HepG2 (cell line): ENCODE measurements at regions not wholly inside any gene's neighbourhood (a gene's known extent, or its start where the extent isn't known, plus 50 kb on each side); places are given as distances from the start of the nearest gene placed in this dataset.

ENCODE experiments used
- CSRNP2 ChIP-seq: sonication (generic); formaldehyde crosslinking; conservative IDR thresholded peaks from 2 replicates; pipeline ENCODE4 v1.8.0; 2022; ENCODE audit warnings: low read depth, missing genetic modification reagents
- FOXP1 ChIP-seq, 2 experiments: fragments of 450-650 bp in 1 of 2; IDR thresholded peaks; 2 replicates each; pipeline ENCODE4 v1.6.1; 2017 to 2018; ENCODE audit warnings: antibody characterized with exemption in 1 of 2
- HNRNPK ChIP-seq: fragments of 200-400 bp; formaldehyde crosslinking; IDR thresholded peaks from 2 replicates; pipeline ENCODE4 v1.6.1; 2018; ENCODE audit warnings: low read length, low read depth, moderate library complexity, mild to moderate bottlenecking; ENCODE audit not compliant: poor library complexity, severe bottlenecking
- JUND ChIP-seq: sonication (generic); formaldehyde crosslinking; IDR thresholded peaks from 2 replicates; pipeline ENCODE4 v1.8.0; 2022; ENCODE audit warnings: mild to moderate bottlenecking, missing genetic modification reagents
- KLF12 ChIP-seq: sonication (generic); formaldehyde crosslinking; IDR thresholded peaks from 2 replicates; pipeline ENCODE4 v1.4.0; 2020; ENCODE audit warnings: missing genetic modification reagents, borderline replicate concordance
- MBD4 ChIP-seq: IDR thresholded peaks from 2 replicates; pipeline ENCODE4 v1.6.1; 2012; ENCODE audit warnings: low read length, inconsistent platforms, borderline replicate concordance
- NBN ChIP-seq: fragments of 450-650 bp; conservative IDR thresholded peaks from 2 replicates; pipeline ENCODE4 v1.6.1; 2017
- NFE2L2 ChIP-seq: fragments of 150-350 bp; IDR thresholded peaks from 2 replicates; pipeline ENCODE4 v1.6.1; 2014; ENCODE audit warnings: low read length
- PRDM10 ChIP-seq: sonication (generic); formaldehyde crosslinking; IDR thresholded peaks from 2 replicates; pipeline ENCODE4 v1.4.0; 2020; ENCODE audit warnings: low read depth, missing genetic modification reagents
- SAFB2 ChIP-seq: sonication (generic); formaldehyde crosslinking; IDR thresholded peaks from 2 replicates; pipeline ENCODE4 v1.5.1; 2020; ENCODE audit warnings: missing genetic modification reagents, low read depth, mild to moderate bottlenecking, borderline replicate concordance
- ZBTB14 ChIP-seq: sonication (generic); formaldehyde crosslinking; IDR thresholded peaks from 2 replicates; pipeline ENCODE4 v1.4.0; 2020; ENCODE audit warnings: missing genetic modification reagents
- ZNF12 ChIP-seq: sonication (generic); formaldehyde crosslinking; IDR thresholded peaks from 2 replicates; pipeline ENCODE4 v1.5.0; 2020; ENCODE audit warnings: missing genetic modification reagents
- ZNF224 ChIP-seq: sonication (generic); formaldehyde crosslinking; IDR thresholded peaks from 2 replicates; pipeline ENCODE4 v1.5.0; 2020; ENCODE audit warnings: mild to moderate bottlenecking, missing genetic modification reagents
- ZNF276 ChIP-seq: sonication (generic); formaldehyde crosslinking; IDR thresholded peaks from 2 replicates; pipeline ENCODE4 v1.4.0; 2020; ENCODE audit warnings: mild to moderate bottlenecking, low read depth, missing genetic modification reagents
- ZNF280D ChIP-seq: sonication (generic); formaldehyde crosslinking; IDR thresholded peaks from 2 replicates; pipeline ENCODE4 v1.5.1; 2020; ENCODE audit warnings: mild to moderate bottlenecking, missing genetic modification reagents
- ZNF605 ChIP-seq: sonication (generic); formaldehyde crosslinking; IDR thresholded peaks from 2 replicates; pipeline ENCODE4 v1.8.0; 2022; ENCODE audit warnings: mild to moderate bottlenecking, missing genetic modification reagents

- TF ChIP-seq PRDM10 (peak; percentile 89; the same call in 1 of the 2 replicates), CSRNP2 (CRISPR knock-in tag) (no peak), ZBTB14 (CRISPR knock-in tag) (no peak), JUND (CRISPR knock-in tag) (peak; percentile 70; the same call in 1 of the 2 replicates), ZNF12 (CRISPR knock-in tag) (0 out of 2 replicates have a peak, but pooled peaks have one; percentile 57), NFE2L2 (no peak), ZNF224 (peak; percentile 56; the same call in 1 of the 2 replicates), ZNF276 (CRISPR knock-in tag) (peak; percentile 89; the same call in 1 of the 2 replicates), KLF12 (CRISPR knock-in tag) (peak; percentile 22; the same call in 1 of the 2 replicates), ZNF605 (peak; percentile 89), HNRNPK (no peak), FOXP1 (IDR thresholded peaks at IDR 0.05) (peak; percentile 50; the same call in 1 of the 2 replicates), FOXP1 (CRISPR knock-in tag; IDR thresholded peaks at IDR 0.05) (peak; percentile 94), SAFB2 (no peak; the same call in none of the 2 replicates), MBD4 (no peak), NBN (no peak), ZNF280D (peak; percentile 95)
Observed at GRCh38 chr9:129343424-129344375, 165.6 kb upstream of the IER5L start (continued).
